ENCODE measurements at regions not wholly inside any gene's neighbourhood (a gene's known extent, or its start where the extent isn't known, plus 50 kb on each side); places are given as distances from the start of the nearest gene placed in this dataset.

- TF ChIP-seq CTCF (conservative IDR thresholded peaks at IDR 0.05; ENCODE audit: low read length): no peak
- no peak for TF ChIP-seq EZH2phosphoT487 (IDR thresholded peaks at IDR 0.05; ENCODE audit: borderline replicate concordance)
These were observed 129.5 kb upstream of the PZP start for GRCh38 chr12:9337656-9338055.

All from Loucy (cell line).